ENCODE measurements at regions not wholly inside any gene's neighbourhood (a gene's known extent, or its start where the extent isn't known, plus 50 kb on each side); places are given as distances from the start of the nearest gene placed in this dataset.

DNA sequence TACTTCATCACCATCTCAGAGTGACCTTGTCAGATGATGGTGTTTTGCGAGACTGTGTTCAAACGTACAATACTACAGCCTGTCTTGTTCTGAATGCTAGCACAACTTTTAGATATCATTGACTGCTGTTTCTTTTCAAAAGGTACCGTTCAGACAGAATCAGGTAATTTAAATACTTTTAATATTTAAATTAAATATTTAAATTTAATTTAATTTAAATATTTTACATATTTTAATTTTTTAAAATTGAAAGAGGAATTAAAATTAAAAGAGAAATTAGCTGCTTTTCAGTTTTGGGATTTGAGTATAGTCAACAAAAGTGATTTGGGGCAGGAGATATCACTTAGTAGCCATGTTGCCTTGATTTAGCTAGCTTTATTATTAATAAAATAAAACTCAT, 642.1 kb upstream of the CCDC179 start:
- no peaks in the 10 kb centered on the region for H3K27me3 ChIP-seq
- H3K36me3 ChIP-seq = no peaks in the 10 kb centered on the region
- H3K9me3 ChIP-seq (ENCODE audit: low read depth) = no peaks in the 10 kb centered on the region
- DNase-seq (ENCODE audit: low read depth in 1 of 2, low spot score in 1 of 2) = no peak
- no peak overlapping the region for H3K27ac ChIP-seq
- TF ChIP-seq, protein P1, sequence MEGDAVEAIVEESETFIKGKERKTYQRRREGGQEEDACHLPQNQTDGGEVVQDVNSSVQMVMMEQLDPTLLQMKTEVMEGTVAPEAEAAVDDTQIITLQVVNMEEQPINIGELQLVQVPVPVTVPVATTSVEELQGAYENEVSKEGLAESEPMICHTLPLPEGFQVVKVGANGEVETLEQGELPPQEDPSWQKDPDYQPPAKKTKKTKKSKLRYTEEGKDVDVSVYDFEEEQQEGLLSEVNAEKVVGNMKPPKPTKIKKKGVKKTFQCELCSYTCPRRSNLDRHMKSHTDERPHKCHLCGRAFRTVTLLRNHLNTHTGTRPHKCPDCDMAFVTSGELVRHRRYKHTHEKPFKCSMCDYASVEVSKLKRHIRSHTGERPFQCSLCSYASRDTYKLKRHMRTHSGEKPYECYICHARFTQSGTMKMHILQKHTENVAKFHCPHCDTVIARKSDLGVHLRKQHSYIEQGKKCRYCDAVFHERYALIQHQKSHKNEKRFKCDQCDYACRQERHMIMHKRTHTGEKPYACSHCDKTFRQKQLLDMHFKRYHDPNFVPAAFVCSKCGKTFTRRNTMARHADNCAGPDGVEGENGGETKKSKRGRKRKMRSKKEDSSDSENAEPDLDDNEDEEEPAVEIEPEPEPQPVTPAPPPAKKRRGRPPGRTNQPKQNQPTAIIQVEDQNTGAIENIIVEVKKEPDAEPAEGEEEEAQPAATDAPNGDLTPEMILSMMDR (IDR thresholded peaks at IDR 0.05; ENCODE audit: low read depth, low read length) = no peak
- H3K4me3 ChIP-seq = no peak overlapping the region
- H3K4me1 ChIP-seq (ENCODE audit: low read depth) = no peaks in the 10 kb centered on the region

- no peak overlapping the region for H3K4me3 ChIP-seq
- H3K36me3 ChIP-seq = no peaks in the 10 kb centered on the region
- H3K27ac ChIP-seq = no peak overlapping the region
- H3K4me1 ChIP-seq (ENCODE audit: low read depth) = no peaks in the 10 kb centered on the region
- TF ChIP-seq, protein P1 (IDR thresholded peaks at IDR 0.05; ENCODE audit: low read depth, low read length) = no peak
- H3K27me3 ChIP-seq = no peaks in the 10 kb centered on the region
- no peaks in the 10 kb centered on the region for H3K9me3 ChIP-seq (ENCODE audit: low read depth)
- no peak for DNase-seq (ENCODE audit: low read depth in 1 of 2, low spot score in 1 of 2)
Measured at GRCh38 chr11:23502826-23503225, 642.6 kb upstream of the CCDC179 start.

DNA sequence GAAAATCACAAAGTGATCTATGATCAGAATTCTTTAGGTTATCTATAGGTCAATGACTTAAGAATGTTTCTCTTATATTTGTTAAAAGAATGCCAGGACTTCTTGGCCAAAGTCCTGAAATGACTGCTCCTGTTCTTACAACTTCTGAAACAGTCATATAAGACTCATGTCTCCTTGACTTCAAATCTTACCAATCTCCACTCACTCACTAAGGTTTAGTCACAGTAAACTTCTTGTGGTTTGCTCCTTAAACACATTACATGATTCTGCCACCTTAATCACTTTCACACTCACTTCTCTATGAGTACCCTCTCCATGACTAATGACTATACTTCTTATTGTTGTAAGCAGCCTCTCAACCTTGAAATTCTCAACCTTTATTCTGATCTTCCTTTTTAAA, 648.7 kb upstream of the CCDC179 start:
- Histone ChIP-seq H3K4me1 (ENCODE audit: low read depth) (no peaks in the 10 kb centered on the region), H3K4me3 (no peak overlapping the region), H3K9me3 (ENCODE audit: low read depth) (no peaks in the 10 kb centered on the region), H3K27me3 (no peaks in the 10 kb centered on the region), H3K36me3 (no peaks in the 10 kb centered on the region), H3K27ac (no peak overlapping the region)
- peak in 1 of 2 donors; percentile 3 for DNase-seq (ENCODE audit: low read depth in 1 of 2, low spot score in 1 of 2)
- TF ChIP-seq, protein P1 (IDR thresholded peaks at IDR 0.05; ENCODE audit: low read depth, low read length) = no peak

- TF ChIP-seq, protein P1 (IDR thresholded peaks at IDR 0.05; ENCODE audit: low read depth, low read length) = no peak
- Histone ChIP-seq H3K4me1 (ENCODE audit: low read depth) (no peaks in the 10 kb centered on the region), H3K36me3 (no peaks in the 10 kb centered on the region), H3K27ac (no peak overlapping the region), H3K4me3 (no peak overlapping the region), H3K9me3 (ENCODE audit: low read depth) (no peaks in the 10 kb centered on the region), H3K27me3 (no peaks in the 10 kb centered on the region)
- no peak for DNase-seq (ENCODE audit: low read depth in 1 of 2, low spot score in 1 of 2)
Measured at GRCh38 chr11:23509821-23510220, 649.5 kb upstream of the CCDC179 start.

DNA sequence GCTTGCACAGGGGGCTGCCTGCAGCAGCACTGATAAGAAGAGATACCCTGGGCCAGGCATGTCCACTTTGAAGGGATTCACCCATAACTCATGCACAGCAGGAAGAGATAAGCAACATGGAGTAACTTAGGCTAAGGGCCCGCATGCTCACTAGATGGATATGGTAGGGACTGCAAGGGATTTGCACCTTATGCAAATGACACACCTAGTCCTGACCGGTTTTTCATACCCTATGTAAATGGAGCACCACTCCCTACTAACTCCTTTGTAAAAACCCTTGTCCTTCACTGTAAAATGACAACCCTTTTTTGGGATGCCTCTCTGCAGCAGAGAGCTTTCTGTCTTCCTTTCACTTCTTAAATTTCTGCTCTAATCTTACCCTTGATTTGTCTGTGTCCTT, 658.9 kb upstream of the CCDC179 start:
- H3K4me1 ChIP-seq (ENCODE audit: low read depth) = no peaks in the 10 kb centered on the region
- H3K27ac ChIP-seq = no peak overlapping the region
- no peak overlapping the region for H3K4me3 ChIP-seq
- TF ChIP-seq, protein P1 (IDR thresholded peaks at IDR 0.05; ENCODE audit: low read depth, low read length) = no peak
- no peaks in the 10 kb centered on the region for H3K9me3 ChIP-seq (ENCODE audit: low read depth)
- no peaks in the 10 kb centered on the region for H3K27me3 ChIP-seq
- no peak for DNase-seq (ENCODE audit: low read depth in 1 of 2, low spot score in 1 of 2)
- H3K36me3 ChIP-seq = no peaks in the 10 kb centered on the region

Measured in cardiac muscle cell (in vitro differentiated cells and primary cell).